Right lobe of liver (tissue), 4 donors: ENCODE measurements at regions not wholly inside any gene's neighbourhood (a gene's known extent, or its start where the extent isn't known, plus 50 kb on each side); places are given as distances from the start of the nearest gene placed in this dataset.

ENCODE experiments used
- POLR2A ChIP-seq: fragments of 450-650 bp; IDR thresholded peaks from one replicate; pipeline ENCODE4 v1.6.1; 2017; ENCODE audit warnings: antibody characterized with exemption, mild to moderate bottlenecking
- TF ChIP-seq, protein P1 (sequence below), 4 donors: fragments of 200-600 bp in 3 of 4; fragments of 450-650 bp in 1 of 4; IDR thresholded peaks; one replicate each; pipeline versions ENCODE4 v1.5.1 to v1.8.0; 2016 to 2022; ENCODE audit warnings: antibody characterized with exemption in 4 of 4, mild to moderate bottlenecking in 2 of 4
- donor health status: DM: no; HTN: no; CAD: no.
- donor health status: DM: no; HTN: no; CAD: no.
- donor health status: DM: no; HTN: yes; CAD: no.

DNA sequence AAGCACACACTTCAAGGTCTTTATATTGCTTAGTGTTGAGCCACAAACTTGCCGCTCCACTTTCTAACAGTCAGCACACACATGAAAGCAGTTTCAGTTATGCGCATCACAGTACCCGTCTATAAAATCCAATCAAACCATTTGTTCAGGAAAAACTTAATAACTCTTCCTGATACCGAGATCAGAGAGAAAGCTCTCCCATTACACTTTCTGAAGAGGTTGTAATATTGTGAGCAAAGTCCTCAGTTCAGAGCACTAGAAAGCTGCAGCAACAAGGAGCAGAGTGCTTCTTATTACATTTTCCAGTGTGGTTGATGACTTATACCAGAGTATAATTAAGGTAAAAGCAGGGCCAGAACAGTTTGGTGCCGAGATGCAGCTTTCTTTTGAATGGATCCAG, 102.8 kb upstream of the F3 start:
- TF ChIP-seq, protein P1, sequence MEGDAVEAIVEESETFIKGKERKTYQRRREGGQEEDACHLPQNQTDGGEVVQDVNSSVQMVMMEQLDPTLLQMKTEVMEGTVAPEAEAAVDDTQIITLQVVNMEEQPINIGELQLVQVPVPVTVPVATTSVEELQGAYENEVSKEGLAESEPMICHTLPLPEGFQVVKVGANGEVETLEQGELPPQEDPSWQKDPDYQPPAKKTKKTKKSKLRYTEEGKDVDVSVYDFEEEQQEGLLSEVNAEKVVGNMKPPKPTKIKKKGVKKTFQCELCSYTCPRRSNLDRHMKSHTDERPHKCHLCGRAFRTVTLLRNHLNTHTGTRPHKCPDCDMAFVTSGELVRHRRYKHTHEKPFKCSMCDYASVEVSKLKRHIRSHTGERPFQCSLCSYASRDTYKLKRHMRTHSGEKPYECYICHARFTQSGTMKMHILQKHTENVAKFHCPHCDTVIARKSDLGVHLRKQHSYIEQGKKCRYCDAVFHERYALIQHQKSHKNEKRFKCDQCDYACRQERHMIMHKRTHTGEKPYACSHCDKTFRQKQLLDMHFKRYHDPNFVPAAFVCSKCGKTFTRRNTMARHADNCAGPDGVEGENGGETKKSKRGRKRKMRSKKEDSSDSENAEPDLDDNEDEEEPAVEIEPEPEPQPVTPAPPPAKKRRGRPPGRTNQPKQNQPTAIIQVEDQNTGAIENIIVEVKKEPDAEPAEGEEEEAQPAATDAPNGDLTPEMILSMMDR (IDR thresholded peaks at IDR 0.05): no peak
- TF ChIP-seq POLR2A: no peak
